Omental fat pad (tissue), 3 donors: ENCODE measurements at regions not wholly inside any gene's neighbourhood (a gene's known extent, or its start where the extent isn't known, plus 50 kb on each side); places are given as distances from the start of the nearest gene placed in this dataset.

Experiments used
- ATAC-seq: fragments of 150-250 bp; one replicate; pipeline ENCODE4 v1.9.1; 2016; ENCODE audit warnings: mild to moderate bottlenecking, moderate library complexity; ENCODE audit not compliant: low FRiP score
- DNase-seq: peaks from one replicate; pipeline ENCODE4 v3.0.0-alpha.2; 2019; ENCODE audit warnings: low spot score
- CTCF ChIP-seq, 3 donors: fragments of 450-650 bp; IDR thresholded peaks; one replicate each; pipeline ENCODE4 v1.5.1; 2016 to 2017; ENCODE audit warnings: antibody characterized with exemption in 3 of 3, mild to moderate bottlenecking in 3 of 3, moderate library complexity in 2 of 3

- ATAC-seq = no peak
- DNase-seq = no peak
These were observed 97.3 kb upstream of the SFMBT2 start for GRCh38 chr10:7507887-7508726.

GRCh38 chr10:7506571-7506970 lies 95.7 kb upstream of the SFMBT2 start:
- ATAC-seq (no peak), DNase-seq (no peak)
- no peak for TF ChIP-seq CTCF (IDR thresholded peaks at IDR 0.05)

More at GRCh38 chr10:7507887-7508726, 97.3 kb upstream of the SFMBT2 start:
- no peak for TF ChIP-seq CTCF (IDR thresholded peaks at IDR 0.05)

- ATAC-seq (no peak), DNase-seq (no peak)
- TF ChIP-seq CTCF (IDR thresholded peaks at IDR 0.05) = no peak
These were observed 94.4 kb upstream of the SFMBT2 start for GRCh38 chr10:7505196-7505595.

- ATAC-seq (no peak), DNase-seq (no peak)
- no peak for TF ChIP-seq CTCF (IDR thresholded peaks at IDR 0.05)
These were observed 92.4 kb upstream of the SFMBT2 start for GRCh38 chr10:7503190-7503589.

GRCh38 chr10:7501157-7501556 lies 90.3 kb upstream of the SFMBT2 start:
- DNase-seq (no peak), ATAC-seq (no peak)
- no peak for TF ChIP-seq CTCF (IDR thresholded peaks at IDR 0.05)

- DNase-seq (no peak), ATAC-seq (no peak)
- no peak for TF ChIP-seq CTCF (IDR thresholded peaks at IDR 0.05)
These were observed 87.3 kb upstream of the SFMBT2 start for GRCh38 chr10:7498111-7498510.

GRCh38 chr10:7493996-7494395 lies 83.2 kb upstream of the SFMBT2 start:
- DNase-seq (no peak), ATAC-seq (no peak)
- no peak for TF ChIP-seq CTCF (IDR thresholded peaks at IDR 0.05)
